Colonic mucosa (tissue), 4 donors: ENCODE measurements at regions not wholly inside any gene's neighbourhood (a gene's known extent, or its start where the extent isn't known, plus 50 kb on each side); places are given as distances from the start of the nearest gene placed in this dataset.

Experiments
- DNase-seq: peaks from one replicate; pipeline ENCODE4 v3.0.0-alpha.2; 2020
- H3K27ac ChIP-seq: fragments of 200-600 bp; one replicate; pipeline ENCODE4 v1.8.0; 2021
- H3K27me3 ChIP-seq: fragments of 200-600 bp; one replicate; pipeline ENCODE4 v1.8.0; 2021
- H3K36me3 ChIP-seq: fragments of 200-600 bp; one replicate; pipeline ENCODE4 v1.8.0; 2021
- H3K4me1 ChIP-seq: fragments of 200-600 bp; one replicate; pipeline ENCODE4 v1.8.0; 2021; ENCODE audit warnings: mild to moderate bottlenecking
- H3K4me3 ChIP-seq: fragments of 200-600 bp; one replicate; pipeline ENCODE4 v1.8.0; 2021
- H3K9ac ChIP-seq, 2 donors: one replicate each; pipeline ENCODE4 v1.7.0; 2013; ENCODE audit warnings: control low read depth in 2 of 2, low read depth in 2 of 2, low read length in 2 of 2
- H3K9me3 ChIP-seq: fragments of 200-600 bp; one replicate; pipeline ENCODE4 v1.8.0; 2021
- intact Hi-C: fragments of 100-400 bp; cut with DNase I; formaldehyde crosslinking; loops from one replicate; pipeline ENCODE4 v1.14.1; 2022
- TF ChIP-seq, protein P1 (sequence below): fragments of 200-600 bp; IDR thresholded peaks from one replicate; pipeline ENCODE4 v1.8.0; 2022; ENCODE audit warnings: antibody characterized with exemption, mild to moderate bottlenecking
- donor health status: healthy.
- donor health status: DM: no; HTN: no; CAD: no.
- donor health status: DM: no; HTN: no; CAD: no.

DNA sequence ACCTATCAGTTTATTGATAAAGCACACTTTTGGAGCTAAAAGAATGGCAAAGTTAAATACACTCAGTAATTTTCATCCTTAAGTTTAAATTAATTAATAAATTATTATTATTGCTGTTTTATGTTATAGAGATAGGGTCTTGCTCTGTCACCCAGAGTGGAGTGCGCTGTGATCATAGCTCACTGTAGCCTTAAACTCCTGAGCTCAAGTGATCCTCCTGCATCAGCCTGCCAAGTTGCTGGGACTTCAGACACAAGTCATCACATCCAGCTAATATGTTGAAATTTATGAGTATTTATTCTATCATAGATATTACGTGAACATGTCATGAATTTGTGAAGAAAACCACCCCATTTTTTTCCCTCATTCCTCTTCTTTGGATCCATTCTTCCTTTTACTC is 64.2 kb downstream of the GJA1 start:
- H3K4me1 ChIP-seq = no peaks in the 10 kb centered on the region
- H3K27ac ChIP-seq = no peak overlapping the region
- no peaks in the 10 kb centered on the region for H3K36me3 ChIP-seq
- intact Hi-C loops = no loop called here
- H3K9ac ChIP-seq = no peak overlapping the region
- TF ChIP-seq, protein P1, sequence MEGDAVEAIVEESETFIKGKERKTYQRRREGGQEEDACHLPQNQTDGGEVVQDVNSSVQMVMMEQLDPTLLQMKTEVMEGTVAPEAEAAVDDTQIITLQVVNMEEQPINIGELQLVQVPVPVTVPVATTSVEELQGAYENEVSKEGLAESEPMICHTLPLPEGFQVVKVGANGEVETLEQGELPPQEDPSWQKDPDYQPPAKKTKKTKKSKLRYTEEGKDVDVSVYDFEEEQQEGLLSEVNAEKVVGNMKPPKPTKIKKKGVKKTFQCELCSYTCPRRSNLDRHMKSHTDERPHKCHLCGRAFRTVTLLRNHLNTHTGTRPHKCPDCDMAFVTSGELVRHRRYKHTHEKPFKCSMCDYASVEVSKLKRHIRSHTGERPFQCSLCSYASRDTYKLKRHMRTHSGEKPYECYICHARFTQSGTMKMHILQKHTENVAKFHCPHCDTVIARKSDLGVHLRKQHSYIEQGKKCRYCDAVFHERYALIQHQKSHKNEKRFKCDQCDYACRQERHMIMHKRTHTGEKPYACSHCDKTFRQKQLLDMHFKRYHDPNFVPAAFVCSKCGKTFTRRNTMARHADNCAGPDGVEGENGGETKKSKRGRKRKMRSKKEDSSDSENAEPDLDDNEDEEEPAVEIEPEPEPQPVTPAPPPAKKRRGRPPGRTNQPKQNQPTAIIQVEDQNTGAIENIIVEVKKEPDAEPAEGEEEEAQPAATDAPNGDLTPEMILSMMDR = no peak
- no peaks in the 10 kb centered on the region for H3K27me3 ChIP-seq
- no peak overlapping the region for H3K4me3 ChIP-seq
- DNase-seq = no peak
- no peaks in the 10 kb centered on the region for H3K9me3 ChIP-seq

DNA sequence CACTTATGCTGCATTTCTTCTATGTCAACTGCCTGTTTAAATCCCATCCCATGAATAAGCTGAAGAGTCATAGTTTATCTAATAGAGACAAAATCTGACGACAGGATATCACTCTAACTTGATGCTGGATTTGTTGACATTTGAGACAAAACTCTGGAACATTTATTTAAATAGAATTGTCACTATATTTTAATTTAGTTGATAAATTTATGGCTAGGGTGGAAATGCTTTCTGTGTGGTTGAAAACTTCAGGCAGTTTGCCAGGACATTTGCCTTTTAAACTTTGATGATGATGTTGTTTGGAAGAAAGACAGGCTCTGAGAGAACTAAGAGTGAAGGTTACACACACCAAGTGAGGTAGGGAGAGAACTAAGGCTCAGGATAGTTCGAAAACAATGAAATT is 68.1 kb downstream of the GJA1 start:
- no peaks in the 10 kb centered on the region for H3K27me3 ChIP-seq
- intact Hi-C loops = no loop called here
- DNase-seq = no peak
- no peak overlapping the region for H3K4me3 ChIP-seq
- no peak overlapping the region for H3K9ac ChIP-seq
- TF ChIP-seq, protein P1 = no peak
- H3K36me3 ChIP-seq = no peaks in the 10 kb centered on the region
- no peaks in the 10 kb centered on the region for H3K4me1 ChIP-seq
- H3K9me3 ChIP-seq = no peaks in the 10 kb centered on the region
- H3K27ac ChIP-seq = no peak overlapping the region

DNA sequence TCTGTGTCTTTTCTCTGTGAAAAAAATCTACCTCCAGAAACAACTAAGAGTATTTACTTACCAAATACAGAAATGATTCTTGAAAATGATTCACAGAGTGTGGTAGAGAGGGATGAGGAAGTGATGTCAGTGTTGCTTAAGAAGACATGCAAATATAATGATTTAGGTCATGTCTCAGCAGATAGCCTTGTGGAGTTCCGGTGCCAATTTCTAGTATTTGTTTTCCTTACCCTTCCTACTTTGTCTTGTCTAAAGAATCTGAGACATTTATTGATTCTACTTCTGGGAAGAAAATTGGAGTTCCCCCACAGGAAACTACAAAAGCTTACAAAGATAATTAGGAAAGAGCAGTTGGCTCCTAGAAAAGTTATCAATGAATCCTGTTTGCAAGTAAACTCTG is 68.8 kb downstream of the GJA1 start:
- intact Hi-C loops = no loop called here
- no peak for DNase-seq
- H3K9me3 ChIP-seq = no peaks in the 10 kb centered on the region
- TF ChIP-seq, protein P1 = no peak
- no peaks in the 10 kb centered on the region for H3K27me3 ChIP-seq
- no peak overlapping the region for H3K4me3 ChIP-seq
- H3K27ac ChIP-seq = no peak overlapping the region
- no peak overlapping the region for H3K9ac ChIP-seq
- H3K36me3 ChIP-seq = no peaks in the 10 kb centered on the region
- H3K4me1 ChIP-seq = no peaks in the 10 kb centered on the region

DNA sequence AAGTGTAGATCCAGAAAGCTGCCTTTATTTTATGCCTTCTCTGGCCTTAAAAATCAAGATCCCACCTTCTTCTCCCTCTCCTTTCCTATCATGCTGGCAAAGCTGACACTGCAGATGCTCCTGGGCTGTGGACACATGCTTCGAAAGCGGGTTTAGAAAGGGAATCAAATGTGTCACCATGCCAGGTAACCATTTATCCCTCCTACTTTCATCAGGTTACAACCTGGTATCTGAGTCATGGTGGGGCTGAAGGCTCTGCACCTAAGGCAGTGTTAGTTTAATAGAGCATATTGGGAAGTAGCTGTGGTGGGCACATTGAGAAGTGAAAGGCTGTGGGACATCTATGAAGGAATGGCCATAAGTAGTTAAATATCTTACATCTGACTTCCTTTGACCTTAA is 69.8 kb downstream of the GJA1 start:
- Histone ChIP-seq H3K36me3 (no peaks in the 10 kb centered on the region), H3K4me1 (no peaks in the 10 kb centered on the region), H3K9me3 (no peaks in the 10 kb centered on the region), H3K27ac (no peak overlapping the region), H3K9ac (no peak overlapping the region), H3K4me3 (no peak overlapping the region), H3K27me3 (no peaks in the 10 kb centered on the region)
- intact Hi-C loops = no loop called here
- TF ChIP-seq, protein P1 = no peak
- no peak for DNase-seq

DNA sequence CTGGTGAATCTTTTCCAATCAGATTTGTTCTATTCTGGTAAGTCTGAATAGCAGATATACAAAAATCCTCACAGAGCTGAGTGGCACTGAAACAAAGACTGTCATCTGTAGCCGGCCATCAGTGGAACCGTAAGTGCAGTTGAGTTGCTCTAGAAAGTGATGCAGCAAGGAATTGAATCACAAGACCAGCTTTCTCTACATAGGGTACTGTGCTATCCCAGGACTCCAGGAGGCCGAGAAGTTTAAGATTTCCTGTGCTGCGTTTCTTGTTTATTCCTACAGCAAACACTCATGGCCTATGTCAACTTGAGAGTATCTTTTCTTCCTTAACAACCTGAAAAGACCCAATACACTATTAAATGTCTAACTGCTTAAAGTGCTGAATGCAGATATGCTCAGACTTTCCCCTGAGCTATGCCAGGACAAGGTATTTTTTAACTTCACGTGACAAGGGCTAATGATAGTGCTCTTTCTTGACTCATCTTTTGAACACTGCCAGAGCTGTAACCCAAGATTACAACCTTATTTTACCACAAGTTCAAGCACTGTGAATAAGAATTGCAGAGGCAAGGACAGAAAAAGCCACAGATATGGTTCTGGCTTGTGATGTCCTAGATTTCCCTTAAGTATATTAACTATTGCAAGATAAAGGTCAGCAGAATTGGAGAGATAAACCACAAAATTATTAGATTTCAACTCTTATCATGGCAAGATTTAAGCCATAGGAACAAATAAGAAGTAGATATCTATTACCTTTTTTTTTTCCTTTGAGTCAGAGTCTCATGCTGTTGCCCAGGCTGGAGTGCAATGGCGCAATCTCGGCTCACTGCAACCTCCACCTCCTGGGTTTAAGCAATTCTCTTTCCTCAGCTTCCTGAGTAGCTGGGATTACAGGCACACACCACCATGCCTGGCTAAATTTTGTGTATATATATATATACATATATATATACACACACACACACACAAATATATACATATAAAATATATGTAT is 71.6 kb downstream of the GJA1 start:
- TF ChIP-seq, protein P1 = no peak

More for the DNA sequence above, 71.6 kb downstream of the GJA1 start:
- H3K4me1 ChIP-seq = no peaks in the 10 kb centered on the region
- H3K36me3 ChIP-seq = no peaks in the 10 kb centered on the region
- no peak overlapping the region for H3K4me3 ChIP-seq
- H3K27me3 ChIP-seq = no peaks in the 10 kb centered on the region
- intact Hi-C loops = no loop called here
- no peak overlapping the region for H3K27ac ChIP-seq
- no peak overlapping the region for H3K9ac ChIP-seq
- no peak for DNase-seq
- no peaks in the 10 kb centered on the region for H3K9me3 ChIP-seq
